Peyer's patch (tissue), 4 donors: ENCODE measurements at regions not wholly inside any gene's neighbourhood (a gene's known extent, or its start where the extent isn't known, plus 50 kb on each side); places are given as distances from the start of the nearest gene placed in this dataset.

Experiments
- POLR2A ChIP-seq, 2 donors: fragments of 450-650 bp; IDR thresholded peaks; one replicate each; pipeline ENCODE4 v1.5.1; 2017; ENCODE audit warnings: antibody characterized with exemption in 2 of 2, mild to moderate bottlenecking in 2 of 2, moderate library complexity in 2 of 2
- TF ChIP-seq, protein P1 (sequence below), 6 experiments: fragments of 450-650 bp in 4 of 6; fragments of 200-600 bp in 2 of 6; sonication (generic) in 1 of 6; IDR thresholded peaks; one replicate each; pipeline ENCODE4 v1.5.1; 2017 to 2019; ENCODE audit warnings: antibody characterized with exemption in 6 of 6, mild to moderate bottlenecking in 3 of 6, moderate library complexity in 1 of 6

DNA sequence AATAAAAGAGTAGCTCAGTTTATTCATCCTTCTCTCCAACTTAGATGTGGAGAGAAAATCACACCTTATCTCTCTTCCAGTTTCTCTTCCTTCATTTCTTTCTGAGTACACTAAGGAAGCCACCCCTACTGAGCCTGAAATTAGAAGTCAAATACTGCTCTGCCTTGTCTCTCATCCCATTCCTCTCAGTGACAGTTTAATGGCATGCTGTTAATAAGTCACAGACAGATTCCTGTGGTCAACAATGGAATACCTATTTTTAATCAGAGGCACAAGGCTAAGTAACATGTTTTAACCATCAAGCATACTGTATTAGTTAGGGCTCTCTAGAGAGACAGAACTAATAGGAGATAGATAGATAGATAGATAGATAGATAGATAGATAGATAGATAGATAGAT, 253.2 kb downstream of the HTR7 start:
- no peak for TF ChIP-seq POLR2A (IDR thresholded peaks at IDR 0.05)
- TF ChIP-seq, protein P1, sequence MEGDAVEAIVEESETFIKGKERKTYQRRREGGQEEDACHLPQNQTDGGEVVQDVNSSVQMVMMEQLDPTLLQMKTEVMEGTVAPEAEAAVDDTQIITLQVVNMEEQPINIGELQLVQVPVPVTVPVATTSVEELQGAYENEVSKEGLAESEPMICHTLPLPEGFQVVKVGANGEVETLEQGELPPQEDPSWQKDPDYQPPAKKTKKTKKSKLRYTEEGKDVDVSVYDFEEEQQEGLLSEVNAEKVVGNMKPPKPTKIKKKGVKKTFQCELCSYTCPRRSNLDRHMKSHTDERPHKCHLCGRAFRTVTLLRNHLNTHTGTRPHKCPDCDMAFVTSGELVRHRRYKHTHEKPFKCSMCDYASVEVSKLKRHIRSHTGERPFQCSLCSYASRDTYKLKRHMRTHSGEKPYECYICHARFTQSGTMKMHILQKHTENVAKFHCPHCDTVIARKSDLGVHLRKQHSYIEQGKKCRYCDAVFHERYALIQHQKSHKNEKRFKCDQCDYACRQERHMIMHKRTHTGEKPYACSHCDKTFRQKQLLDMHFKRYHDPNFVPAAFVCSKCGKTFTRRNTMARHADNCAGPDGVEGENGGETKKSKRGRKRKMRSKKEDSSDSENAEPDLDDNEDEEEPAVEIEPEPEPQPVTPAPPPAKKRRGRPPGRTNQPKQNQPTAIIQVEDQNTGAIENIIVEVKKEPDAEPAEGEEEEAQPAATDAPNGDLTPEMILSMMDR (IDR thresholded peaks at IDR 0.05), result no peak
